Endodermal cell (in vitro differentiated cells): ENCODE measurements at regions not wholly inside any gene's neighbourhood (a gene's known extent, or its start where the extent isn't known, plus 50 kb on each side); places are given as distances from the start of the nearest gene placed in this dataset.
A peak's percentile ranks its signal among the peaks of the same experiment; 100 is the strongest.

ENCODE experiments used
- DNase-seq: peaks from one replicate; pipeline ENCODE4 v3.0.0-alpha.2; 2017
- H3K27ac ChIP-seq: 2 replicates; pipeline ENCODE4 v1.5.1; 2013; ENCODE audit warnings: mild to moderate bottlenecking, low read depth, low read length, moderate library complexity
- H3K27me3 ChIP-seq: 2 replicates; pipeline ENCODE4 v1.6.1; 2013; ENCODE audit warnings: mild to moderate bottlenecking, low read length, moderate library complexity; ENCODE audit not compliant: insufficient read depth, control insufficient read depth, poor library complexity, severe bottlenecking
- H3K36me3 ChIP-seq: 2 replicates; pipeline ENCODE4 v1.7.0; 2013; ENCODE audit warnings: mild to moderate bottlenecking, low read length, moderate library complexity; ENCODE audit not compliant: control insufficient read depth, insufficient read depth
- H3K4me1 ChIP-seq: one replicate; pipeline ENCODE4 v1.7.0; 2013; ENCODE audit warnings: low read length; ENCODE audit not compliant: control insufficient read depth, insufficient read depth
- H3K4me3 ChIP-seq: 2 replicates; pipeline ENCODE4 v1.5.1; 2013; ENCODE audit warnings: mild to moderate bottlenecking, low read length, moderate library complexity
- H3K9ac ChIP-seq: 2 replicates; pipeline ENCODE4 v1.6.1; 2013; ENCODE audit warnings: mild to moderate bottlenecking, low read length, moderate library complexity; ENCODE audit not compliant: poor library complexity, severe bottlenecking; ENCODE audit errors: extremely low read depth
- H3K9me3 ChIP-seq: 2 replicates; pipeline ENCODE4 v1.6.1; 2013; ENCODE audit warnings: mild to moderate bottlenecking, low read length, moderate library complexity; ENCODE audit not compliant: control insufficient read depth
- H3K27ac Mint-ChIP-seq: 2 replicates; pipeline ENCODE4 v1.8.0; 2020; ENCODE audit warnings: mixed read lengths
- H3K27me3 Mint-ChIP-seq: 2 replicates; pipeline ENCODE4 v1.8.0; 2021; ENCODE audit warnings: mild to moderate bottlenecking, mixed read lengths; ENCODE audit not compliant: insufficient read depth
- H3K36me3 Mint-ChIP-seq: 2 replicates; pipeline ENCODE4 v1.8.0; 2020; ENCODE audit warnings: low read depth, mixed read lengths
- H3K4me1 Mint-ChIP-seq: 2 replicates; pipeline ENCODE4 v1.8.0; 2020; ENCODE audit warnings: mixed read lengths
- H3K4me3 Mint-ChIP-seq: 2 replicates; pipeline ENCODE4 v1.8.0; 2020; ENCODE audit warnings: mild to moderate bottlenecking, moderate library complexity, mixed read lengths
- H3K9me3 Mint-ChIP-seq: 2 replicates; pipeline ENCODE4 v1.8.0; 2020; ENCODE audit warnings: mild to moderate bottlenecking, mixed read lengths
- WGBS, 2 experiments: methylation state at CpG; one replicate each; pipeline versions ENCODE4 v1.1.5 to v1.1.7; 2013; ENCODE audit warnings: missing lambda C conversion rate in 2 of 2, mixed read lengths in 1 of 2; ENCODE audit not compliant: insufficient coverage in 1 of 2, insufficient read length in 1 of 2; 5-methylcytosine and 5-hydroxymethylcytosine counted together
- TF ChIP-seq, protein P1 (sequence below): fragments of 200-600 bp; sonication (generic); conservative IDR thresholded peaks from 2 replicates; pipeline ENCODE4 v1.5.0; 2021; ENCODE audit warnings: antibody characterized with exemption, mild to moderate bottlenecking

DNA sequence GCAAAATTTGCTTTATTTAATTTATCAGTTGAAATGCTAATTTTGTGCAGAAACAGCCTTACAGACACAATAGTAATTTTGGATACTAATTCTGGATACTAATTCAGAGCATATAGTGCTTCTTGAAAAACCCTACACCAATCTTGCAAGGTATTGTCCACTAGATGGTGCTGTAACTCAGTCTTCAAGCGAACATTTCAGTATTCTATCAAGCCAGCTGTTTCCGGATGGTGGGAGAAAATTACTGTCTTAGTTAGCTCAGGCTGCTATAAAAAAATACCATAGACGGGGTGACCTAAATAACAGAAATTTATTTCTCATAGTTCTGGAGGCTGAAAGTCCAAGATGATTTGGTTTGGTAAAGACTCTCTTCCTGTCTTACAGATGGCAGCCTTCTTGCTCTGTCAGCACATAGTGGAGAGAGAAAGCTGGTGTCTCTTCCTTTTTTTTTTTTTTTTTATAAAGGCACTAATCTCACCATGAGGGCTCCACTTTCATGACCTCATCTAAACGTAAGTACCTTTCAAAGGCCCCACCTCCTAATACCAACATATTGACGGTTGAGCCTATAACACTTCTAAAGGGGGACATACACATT, 1306.5 kb upstream of the CDH9 start:
- H3K4me3 Mint-ChIP-seq: no peak overlapping the region
- Histone ChIP-seq H3K9ac (no peak overlapping the region), H3K27ac (no peak overlapping the region), H3K9me3 (peaks cover 11% of the 10 kb centered on the region), H3K4me1 (no peaks in the 10 kb centered on the region), H3K4me3 (no peak overlapping the region), H3K27me3 (no peaks in the 10 kb centered on the region), H3K36me3 (no peaks in the 10 kb centered on the region)
- no peaks in the 10 kb centered on the region for H3K36me3 Mint-ChIP-seq
- no peak overlapping the region for H3K27ac Mint-ChIP-seq
- WGBS, 2 experiments: 28 to 36% methylated on average over 2 to 5 of the region's 5 CpGs
- TF ChIP-seq, protein P1, sequence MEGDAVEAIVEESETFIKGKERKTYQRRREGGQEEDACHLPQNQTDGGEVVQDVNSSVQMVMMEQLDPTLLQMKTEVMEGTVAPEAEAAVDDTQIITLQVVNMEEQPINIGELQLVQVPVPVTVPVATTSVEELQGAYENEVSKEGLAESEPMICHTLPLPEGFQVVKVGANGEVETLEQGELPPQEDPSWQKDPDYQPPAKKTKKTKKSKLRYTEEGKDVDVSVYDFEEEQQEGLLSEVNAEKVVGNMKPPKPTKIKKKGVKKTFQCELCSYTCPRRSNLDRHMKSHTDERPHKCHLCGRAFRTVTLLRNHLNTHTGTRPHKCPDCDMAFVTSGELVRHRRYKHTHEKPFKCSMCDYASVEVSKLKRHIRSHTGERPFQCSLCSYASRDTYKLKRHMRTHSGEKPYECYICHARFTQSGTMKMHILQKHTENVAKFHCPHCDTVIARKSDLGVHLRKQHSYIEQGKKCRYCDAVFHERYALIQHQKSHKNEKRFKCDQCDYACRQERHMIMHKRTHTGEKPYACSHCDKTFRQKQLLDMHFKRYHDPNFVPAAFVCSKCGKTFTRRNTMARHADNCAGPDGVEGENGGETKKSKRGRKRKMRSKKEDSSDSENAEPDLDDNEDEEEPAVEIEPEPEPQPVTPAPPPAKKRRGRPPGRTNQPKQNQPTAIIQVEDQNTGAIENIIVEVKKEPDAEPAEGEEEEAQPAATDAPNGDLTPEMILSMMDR: peak; percentile 90
- no peaks in the 10 kb centered on the region for H3K27me3 Mint-ChIP-seq
- H3K4me1 Mint-ChIP-seq: no peaks in the 10 kb centered on the region
- peak; percentile 51 for DNase-seq
- H3K9me3 Mint-ChIP-seq: peaks cover 19% of the 10 kb centered on the region

DNA sequence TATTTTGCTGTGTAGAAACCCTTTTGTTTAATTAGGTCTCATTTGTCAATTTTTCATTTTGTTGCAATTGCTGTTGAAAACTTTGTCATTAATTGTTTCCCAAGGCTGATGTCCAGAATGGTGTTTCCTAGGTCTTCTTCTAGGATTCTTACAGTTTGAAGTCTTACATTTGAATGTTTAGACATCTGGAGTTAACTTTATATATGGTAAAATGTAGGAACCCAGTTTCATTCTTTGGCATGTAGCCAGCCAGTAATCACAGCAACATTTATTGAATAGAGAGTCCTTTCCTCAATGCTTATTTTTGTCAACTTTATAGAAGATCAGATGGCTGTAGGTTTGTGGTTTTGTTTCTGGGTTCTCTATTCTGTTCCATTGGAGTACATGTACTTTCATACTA, 1290.8 kb upstream of the CDH9 start:
- H3K4me1 ChIP-seq: no peaks in the 10 kb centered on the region
- no peaks in the 10 kb centered on the region for H3K27me3 ChIP-seq
- Mint-ChIP-seq H3K4me3 (no peak overlapping the region), H3K4me1 (no peaks in the 10 kb centered on the region), H3K27ac (no peak overlapping the region), H3K9me3 (no peaks in the 10 kb centered on the region), H3K27me3 (no peaks in the 10 kb centered on the region), H3K36me3 (no peaks in the 10 kb centered on the region)
- no peaks in the 10 kb centered on the region for H3K36me3 ChIP-seq
- H3K9me3 ChIP-seq: peaks cover 11% of the 10 kb centered on the region
- H3K9ac ChIP-seq: no peak overlapping the region
- no peak for DNase-seq
- no peak overlapping the region for H3K27ac ChIP-seq
- H3K4me3 ChIP-seq: no peak overlapping the region
- TF ChIP-seq, protein P1: no peak

DNA sequence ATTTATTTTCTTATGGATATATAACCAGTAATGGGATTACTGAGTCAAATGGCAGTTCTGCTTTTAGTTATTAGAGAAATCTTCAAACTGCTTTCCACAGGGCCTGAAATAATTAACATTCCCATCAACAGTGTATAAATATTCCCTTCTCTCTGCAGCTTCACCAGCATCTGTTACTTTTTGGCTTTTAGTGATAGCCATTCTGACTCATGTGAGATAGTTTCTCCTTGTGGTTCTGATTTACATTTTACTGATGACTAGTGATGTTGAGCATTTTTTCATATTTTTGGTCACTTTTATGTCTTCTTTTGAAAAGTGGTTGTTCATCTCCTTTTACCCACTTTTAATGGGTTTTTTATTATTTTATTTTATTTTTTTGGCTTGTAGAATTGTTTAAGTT, 1290.3 kb upstream of the CDH9 start:
- Histone ChIP-seq H3K4me1 (no peaks in the 10 kb centered on the region), H3K4me3 (no peak overlapping the region), H3K9ac (no peak overlapping the region), H3K27me3 (no peaks in the 10 kb centered on the region), H3K9me3 (peaks cover 11% of the 10 kb centered on the region), H3K36me3 (no peaks in the 10 kb centered on the region), H3K27ac (no peak overlapping the region)
- Mint-ChIP-seq H3K27ac (no peak overlapping the region), H3K27me3 (no peaks in the 10 kb centered on the region), H3K9me3 (no peaks in the 10 kb centered on the region), H3K36me3 (no peaks in the 10 kb centered on the region), H3K4me3 (no peak overlapping the region), H3K4me1 (no peaks in the 10 kb centered on the region)
- DNase-seq: no peak
- TF ChIP-seq, protein P1: no peak
